Vagina (tissue), 2 donors: ENCODE measurements at regions not wholly inside any gene's neighbourhood (a gene's known extent, or its start where the extent isn't known, plus 50 kb on each side); places are given as distances from the start of the nearest gene placed in this dataset.

ENCODE experiments used
- CTCF ChIP-seq, 3 experiments: fragments of 450-650 bp in 2 of 3; fragments of 200-600 bp in 1 of 3; sonication (generic) in 1 of 3; IDR thresholded peaks; one replicate each; pipeline ENCODE4 v1.5.1; 2017 to 2019; ENCODE audit warnings: antibody characterized with exemption in 3 of 3, mild to moderate bottlenecking in 2 of 3, moderate library complexity in 2 of 3
- POLR2AphosphoS5 ChIP-seq, 2 donors: sonication (generic); formaldehyde crosslinking; IDR thresholded peaks; one replicate each; pipeline ENCODE4 v1.9.0; 2017; ENCODE audit warnings: antibody characterized with exemption in 2 of 2, mild to moderate bottlenecking in 2 of 2, low read depth in 1 of 2; ENCODE audit not compliant: insufficient read depth in 1 of 2

- TF ChIP-seq CTCF (IDR thresholded peaks at IDR 0.05) (no peak), POLR2AphosphoS5 (IDR thresholded peaks at IDR 0.05; ENCODE audit: insufficient read depth in 1 of 2, low read depth in 1 of 2) (no peak)
Observed at GRCh38 chr12:66036317-66036716, 94.2 kb downstream of the LLPH start.
